Tibial artery (tissue), 4 donors: ENCODE measurements at regions not wholly inside any gene's neighbourhood (a gene's known extent, or its start where the extent isn't known, plus 50 kb on each side); places are given as distances from the start of the nearest gene placed in this dataset.

Source experiments
- DNase-seq, 2 donors: peaks; one replicate each; pipeline ENCODE4 v3.0.0-alpha.2; 2019
- H3K27ac ChIP-seq, 2 donors: fragments of 200-600 bp; sonication (generic) in 1 of 2; 1 replicate in 1 of 2; 2 replicates in 1 of 2; pipeline ENCODE4 v1.5.1; 2018 to 2019; ENCODE audit warnings: mild to moderate bottlenecking in 1 of 2
- H3K27me3 ChIP-seq, 2 donors: fragments of 200-600 bp; sonication (generic) in 1 of 2; one replicate each; pipeline versions ENCODE4 v1.5.1 to v1.6.0; 2016 to 2019
- H3K36me3 ChIP-seq, 3 donors: fragments of 200-600 bp; sonication (generic) in 2 of 3; one replicate each; pipeline ENCODE4 v1.5.1; 2016 to 2019; ENCODE audit warnings: mild to moderate bottlenecking in 2 of 3
- H3K4me1 ChIP-seq, 4 donors: fragments of 200-600 bp; sonication (generic) in 2 of 4; 1 replicate in 3 of 4; 2 replicates in 1 of 4; pipeline ENCODE4 v1.5.1; 2016 to 2019
- H3K4me3 ChIP-seq, 2 donors: fragments of 200-600 bp; sonication (generic) in 1 of 2; 1 replicate in 1 of 2; 2 replicates in 1 of 2; pipeline ENCODE4 v1.5.1; 2018 to 2019; ENCODE audit warnings: mild to moderate bottlenecking in 2 of 2
- H3K9me3 ChIP-seq, 3 donors: fragments of 200-600 bp; sonication (generic) in 1 of 3; one replicate each; pipeline ENCODE4 v1.5.1; 2016 to 2019
- CTCF ChIP-seq, 2 experiments: fragments of 200-600 bp in 1 of 2; fragments of 450-650 bp in 1 of 2; IDR thresholded peaks; one replicate each; pipeline ENCODE4 v1.5.1; 2017 to 2019; ENCODE audit warnings: antibody characterized with exemption in 2 of 2, mild to moderate bottlenecking in 1 of 2, moderate library complexity in 1 of 2
- intact Hi-C: fragments of 100-400 bp; cut with DNase I; formaldehyde crosslinking; loops from one replicate; pipeline ENCODE4 v1.15.0; 2023; ENCODE audit warnings: low total_unique reads

GRCh38 chr13:24011266-24011665 is 114.0 kb upstream of the C1QTNF9B start:
- intact Hi-C loops, result no loop called here
- Histone ChIP-seq H3K4me3 (no peak overlapping the region), H3K36me3 (no peaks in the 10 kb centered on the region), H3K9me3 (no peaks in the 10 kb centered on the region), H3K4me1 (no peaks in the 10 kb centered on the region), H3K27me3 (no peaks in the 10 kb centered on the region), H3K27ac (no peak overlapping the region)
- no peak for DNase-seq
- no peak for TF ChIP-seq CTCF (IDR thresholded peaks at IDR 0.05)

GRCh38 chr13:24012648-24013047 is 115.3 kb upstream of the C1QTNF9B start:
- Histone ChIP-seq H3K36me3 (no peaks in the 10 kb centered on the region), H3K4me1 (no peaks in the 10 kb centered on the region), H3K27me3 (no peaks in the 10 kb centered on the region), H3K4me3 (no peak overlapping the region), H3K27ac (no peak overlapping the region), H3K9me3 (no peaks in the 10 kb centered on the region)
- intact Hi-C loops, result no loop called here
- no peak for DNase-seq
- TF ChIP-seq CTCF (IDR thresholded peaks at IDR 0.05), result no peak

GRCh38 chr13:24013189-24013588 is 115.9 kb upstream of the C1QTNF9B start:
- no peaks in the 10 kb centered on the region for H3K27me3 ChIP-seq
- TF ChIP-seq CTCF (IDR thresholded peaks at IDR 0.05), result no peak
- no peak for DNase-seq
- no peaks in the 10 kb centered on the region for H3K4me1 ChIP-seq
- H3K4me3 ChIP-seq, result no peak overlapping the region
- no peak overlapping the region for H3K27ac ChIP-seq
- intact Hi-C loops, result no loop called here
- no peaks in the 10 kb centered on the region for H3K9me3 ChIP-seq
- H3K36me3 ChIP-seq, result no peaks in the 10 kb centered on the region

GRCh38 chr13:24016046-24016445 is 118.7 kb upstream of the C1QTNF9B start:
- Histone ChIP-seq H3K27me3 (no peaks in the 10 kb centered on the region), H3K27ac (no peak overlapping the region), H3K9me3 (no peaks in the 10 kb centered on the region), H3K4me3 (no peak overlapping the region), H3K36me3 (no peaks in the 10 kb centered on the region), H3K4me1 (peaks cover 0 to 6% (median 2%) of the 10 kb centered on the region in 4 donors)
- DNase-seq, result no peak
- TF ChIP-seq CTCF (IDR thresholded peaks at IDR 0.05), result no peak
- intact Hi-C loops, result no loop called here

GRCh38 chr13:24022568-24022967 is 125.3 kb upstream of the C1QTNF9B start:
- Histone ChIP-seq H3K27ac (no peak overlapping the region), H3K4me1 (peaks cover 0 to 6% (median 2%) of the 10 kb centered on the region in 4 donors), H3K4me3 (no peak overlapping the region), H3K9me3 (no peaks in the 10 kb centered on the region), H3K27me3 (no peaks in the 10 kb centered on the region), H3K36me3 (no peaks in the 10 kb centered on the region)
- no peak for TF ChIP-seq CTCF (IDR thresholded peaks at IDR 0.05)
- intact Hi-C loops, result no loop called here
- no peak for DNase-seq

GRCh38 chr13:24023073-24023472 is 125.8 kb upstream of the C1QTNF9B start:
- TF ChIP-seq CTCF (IDR thresholded peaks at IDR 0.05), result no peak
- H3K4me3 ChIP-seq, result no peak overlapping the region
- DNase-seq, result no peak
- no peaks in the 10 kb centered on the region for H3K27me3 ChIP-seq
- no peak overlapping the region for H3K27ac ChIP-seq
- no peaks in the 10 kb centered on the region for H3K36me3 ChIP-seq
- H3K4me1 ChIP-seq, result peaks cover 0 to 6% (median 2%) of the 10 kb centered on the region in 4 donors
- intact Hi-C loops, result no loop called here
- no peaks in the 10 kb centered on the region for H3K9me3 ChIP-seq
